GM12878 (cell line): ENCODE measurements at regions not wholly inside any gene's neighbourhood (a gene's known extent, or its start where the extent isn't known, plus 50 kb on each side); places are given as distances from the start of the nearest gene placed in this dataset.

Experiments
- ATAC-seq: fragments of 200-7000 bp; cut with Tn5 transposase; 3 replicates; pipeline ENCODE4 v1.9.1; 2020; ENCODE audit warnings: mild to moderate bottlenecking, moderate library complexity
- BruUV-seq: library from RNA; stranded (reverse); fragments of 400-500 nt; replicated peaks from 2 replicates; lab custom pipeline; 2021; lab: Mats Ljungman, UMichigan
- CTCF ChIA-PET: fragments of 300-600 bp; sonication (Branson Sonifier 250); formaldehyde crosslinking; extraction: SDS; loops from one replicate; lab custom pipeline; 2021; ENCODE audit warnings: inconsistent platforms; lab: Yijun Ruan, JAX
- POLR2A ChIA-PET: fragments of 350-600 bp; formaldehyde crosslinking; extraction: SDS; loops from one replicate; lab custom pipeline; 2021; ENCODE audit warnings: inconsistent platforms; lab: Charles Lee
- RAD21 ChIA-PET: fragments of 300-600 bp; sonication (Branson Sonifier 250); formaldehyde crosslinking; loops from one replicate; lab custom pipeline; 2023; ENCODE audit warnings: antibody characterized with exemption; ENCODE audit not compliant: unreplicated experiment; lab: Charles Lee
- SMC1A ChIA-PET: fragments of 300-600 bp; sonication (Branson Sonifier 250); formaldehyde crosslinking; loops from one replicate; lab custom pipeline; 2023; ENCODE audit not compliant: unreplicated experiment, uncharacterized antibody; lab: Charles Lee
- DNase-seq: peaks from one replicate; pipeline ENCODE4 v3.0.0-alpha.2; 2011; ENCODE audit warnings: low read depth, low spot score
- FAIRE-seq: peaks from 3 replicates; lab custom pipeline; 2011; peaks lifted over from hg19 to GRCh38; lab: Jason Lieb, UNC
- H2AFZ ChIP-seq: 2 replicates; pipeline ENCODE4 v1.6.0; 2011; ENCODE audit warnings: low read depth, low read length, control low read depth; ENCODE audit not compliant: control insufficient read depth
- H3K27ac ChIP-seq: 2 replicates; pipeline ENCODE4 v1.5.1; 2011; ENCODE audit warnings: control low read depth; ENCODE audit not compliant: control insufficient read depth, insufficient read depth
- H3K27me3 ChIP-seq, 2 experiments: replicated peaks in 1 of 2; 2 replicates each; pipeline versions ENCODE4 v1.6.0 to v1.6.1; 2011; ENCODE audit warnings: low read length in 1 of 2; ENCODE audit not compliant: control insufficient read depth in 2 of 2, insufficient read depth in 2 of 2
- H3K36me3 ChIP-seq, 2 experiments: 2 replicates each; pipeline ENCODE4 v1.5.1; 2011; ENCODE audit warnings: low read length in 1 of 2; ENCODE audit not compliant: control insufficient read depth in 2 of 2, insufficient read depth in 2 of 2
- H3K4me1 ChIP-seq: 2 replicates; pipeline ENCODE4 v1.6.1; 2011; ENCODE audit warnings: mild to moderate bottlenecking, low read length, moderate library complexity, mixed read lengths; ENCODE audit not compliant: control insufficient read depth, insufficient read depth
- H3K4me2 ChIP-seq: 2 replicates; pipeline ENCODE4 v1.6.0; 2011; ENCODE audit warnings: control low read depth; ENCODE audit not compliant: control insufficient read depth, insufficient read depth
- H3K4me3 ChIP-seq: fragments of 200-600 bp; sonication (generic); 2 replicates; pipeline ENCODE4 v1.5.1; 2016
- H3K79me2 ChIP-seq: 2 replicates; pipeline ENCODE4 v1.6.0; 2011; ENCODE audit warnings: low read length; ENCODE audit not compliant: control insufficient read depth, insufficient read depth
- H3K9ac ChIP-seq: 2 replicates; pipeline ENCODE4 v1.8.0; 2011; ENCODE audit warnings: low read length, control low read depth, mixed read lengths; ENCODE audit not compliant: control insufficient read depth, insufficient read depth
- H3K9me3 ChIP-seq: replicated peaks from 3 replicates; pipeline ENCODE4 v1.5.1; 2011; ENCODE audit warnings: mild to moderate bottlenecking, low read length; ENCODE audit not compliant: control insufficient read depth, insufficient read depth
- H4K20me1 ChIP-seq: 2 replicates; pipeline ENCODE4 v1.6.0; 2011; ENCODE audit not compliant: control insufficient read depth, insufficient read depth
- CHD4 ChIP-seq: fragments of 200-600 bp; sonication (generic); IDR thresholded peaks from 2 replicates; pipeline ENCODE4 v1.6.1; 2016; ENCODE audit warnings: mild to moderate bottlenecking
- IKZF1 ChIP-seq: fragments of 450-650 bp; conservative IDR thresholded peaks from 2 replicates; pipeline ENCODE4 v1.6.1; 2017; ENCODE audit warnings: antibody characterized with exemption, mild to moderate bottlenecking
- POLR2AphosphoS5 ChIP-seq: IDR thresholded peaks from 2 replicates; pipeline ENCODE4 v1.6.1; 2011; ENCODE audit warnings: mild to moderate bottlenecking, low read length, inconsistent platforms
- RB1 ChIP-seq: fragments of 450-650 bp; formaldehyde crosslinking; IDR thresholded peaks from 2 replicates; pipeline ENCODE4 v1.6.1; 2017; ENCODE audit warnings: mild to moderate bottlenecking, borderline replicate concordance
- TCF3 ChIP-seq: IDR thresholded peaks from 2 replicates; pipeline ENCODE4 v1.6.1; 2012; ENCODE audit warnings: low read depth, mild to moderate bottlenecking, low read length, borderline replicate concordance; ENCODE audit not compliant: insufficient read depth
- WGBS: methylation state at CpG from one replicate; pipeline ENCODE4 v1.1.6; 2016; ENCODE audit warnings: low lambda C conversion rate; ENCODE audit not compliant: insufficient replicate concordance, insufficient coverage; ENCODE audit errors: missing lambda C conversion rate; 5-methylcytosine and 5-hydroxymethylcytosine counted together
- in situ Hi-C: fragments of 300-500 bp; cut with MboI; formaldehyde crosslinking; loops from 9 replicates; pipeline ENCODE4 v1.14.3; 2018; ENCODE audit warnings: mixed read lengths
- intact Hi-C: fragments of 100-400 bp; cut with micrococcal nuclease; formaldehyde crosslinking; loops from one replicate; pipeline ENCODE4 v1.14.2; 2022; ENCODE audit not compliant: unreplicated experiment
- TF ChIP-seq, protein P1 (sequence below): fragments of 450-650 bp; IDR thresholded peaks from 2 replicates; pipeline ENCODE4 v1.6.1; 2018; ENCODE audit warnings: mild to moderate bottlenecking, low read depth, moderate library complexity; ENCODE audit not compliant: partially characterized antibody
- TF ChIP-seq, protein P2 (sequence below): fragments of 450-650 bp; formaldehyde crosslinking; IDR thresholded peaks from 2 replicates; pipeline ENCODE4 v1.4.0; 2020; ENCODE audit warnings: mild to moderate bottlenecking, moderate library complexity
- TF ChIP-seq, protein P3 (sequence below), 3 experiments: IDR thresholded peaks in 2 of 3; conservative IDR thresholded peaks in 1 of 3; 2 replicates each; pipeline ENCODE4 v1.5.1; 2011; ENCODE audit warnings: low read depth in 3 of 3, low read length in 3 of 3, mild to moderate bottlenecking in 3 of 3, control low read depth in 2 of 3, moderate library complexity in 2 of 3, inconsistent platforms in 1 of 3, mixed read lengths in 1 of 3; ENCODE audit not compliant: control insufficient read depth in 2 of 3, insufficient read depth in 1 of 3; ENCODE audit errors: extremely low read depth in 1 of 3
- TF ChIP-seq, protein P4 (sequence below): fragments of 450-650 bp; IDR thresholded peaks from 2 replicates; pipeline ENCODE4 v1.6.1; 2017; ENCODE audit warnings: mild to moderate bottlenecking, low read depth, inconsistent platforms; ENCODE audit not compliant: poor library complexity, severe bottlenecking
- TF ChIP-seq, protein P5 (sequence below): fragments of 450-650 bp; IDR thresholded peaks from 2 replicates; pipeline ENCODE4 v1.6.1; 2017; ENCODE audit warnings: antibody characterized with exemption, mild to moderate bottlenecking, moderate library complexity

DNA sequence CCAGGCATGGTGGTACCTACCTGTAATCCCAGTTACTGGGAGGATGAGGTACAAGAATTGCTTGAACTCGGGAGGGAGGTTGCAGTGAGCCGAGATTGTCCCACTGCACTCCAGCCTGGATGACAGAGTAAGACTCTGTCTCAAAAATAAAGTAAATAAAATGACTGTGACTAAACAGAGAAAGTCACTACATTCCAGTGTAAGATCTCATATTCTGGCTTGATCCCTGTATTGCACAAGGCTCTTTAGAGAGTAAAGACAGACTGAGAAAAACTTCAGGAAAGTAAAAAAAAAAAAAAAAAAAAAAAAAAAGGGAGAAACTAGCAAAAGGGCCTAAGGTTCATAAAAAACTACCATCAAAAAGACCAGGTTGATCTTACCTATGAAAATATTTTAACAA is 106.6 kb upstream of the PJA2 start:
- no peaks in the 10 kb centered on the region for H3K27me3 ChIP-seq
- no peaks in the 10 kb centered on the region for H3K4me1 ChIP-seq
- H2AFZ ChIP-seq = no peak overlapping the region
- CTCF ChIA-PET = no interaction called here
- ATAC-seq = no peak
- no peaks in the 10 kb centered on the region for H3K36me3 ChIP-seq
- intact Hi-C loops = no loop called here
- no peaks in the 10 kb centered on the region for H3K9me3 ChIP-seq
- no peak overlapping the region for H3K27ac ChIP-seq
- 55% methylated on average over 2 of the region's 2 CpGs for WGBS
- no peaks in the 10 kb centered on the region for H4K20me1 ChIP-seq
- H3K4me3 ChIP-seq = no peak overlapping the region
- RAD21 ChIA-PET = no interaction called here
- BruUV-seq = no TSS peak
- no peak for DNase-seq
- SMC1A ChIA-PET = no interaction called here
- in situ Hi-C loops = no loop called here
- no peak overlapping the region for H3K4me2 ChIP-seq
- no peak overlapping the region for H3K9ac ChIP-seq
- POLR2A ChIA-PET = no interaction called here
- no peak for FAIRE-seq
- no peaks in the 10 kb centered on the region for H3K79me2 ChIP-seq
- TF ChIP-seq, protein P1, sequence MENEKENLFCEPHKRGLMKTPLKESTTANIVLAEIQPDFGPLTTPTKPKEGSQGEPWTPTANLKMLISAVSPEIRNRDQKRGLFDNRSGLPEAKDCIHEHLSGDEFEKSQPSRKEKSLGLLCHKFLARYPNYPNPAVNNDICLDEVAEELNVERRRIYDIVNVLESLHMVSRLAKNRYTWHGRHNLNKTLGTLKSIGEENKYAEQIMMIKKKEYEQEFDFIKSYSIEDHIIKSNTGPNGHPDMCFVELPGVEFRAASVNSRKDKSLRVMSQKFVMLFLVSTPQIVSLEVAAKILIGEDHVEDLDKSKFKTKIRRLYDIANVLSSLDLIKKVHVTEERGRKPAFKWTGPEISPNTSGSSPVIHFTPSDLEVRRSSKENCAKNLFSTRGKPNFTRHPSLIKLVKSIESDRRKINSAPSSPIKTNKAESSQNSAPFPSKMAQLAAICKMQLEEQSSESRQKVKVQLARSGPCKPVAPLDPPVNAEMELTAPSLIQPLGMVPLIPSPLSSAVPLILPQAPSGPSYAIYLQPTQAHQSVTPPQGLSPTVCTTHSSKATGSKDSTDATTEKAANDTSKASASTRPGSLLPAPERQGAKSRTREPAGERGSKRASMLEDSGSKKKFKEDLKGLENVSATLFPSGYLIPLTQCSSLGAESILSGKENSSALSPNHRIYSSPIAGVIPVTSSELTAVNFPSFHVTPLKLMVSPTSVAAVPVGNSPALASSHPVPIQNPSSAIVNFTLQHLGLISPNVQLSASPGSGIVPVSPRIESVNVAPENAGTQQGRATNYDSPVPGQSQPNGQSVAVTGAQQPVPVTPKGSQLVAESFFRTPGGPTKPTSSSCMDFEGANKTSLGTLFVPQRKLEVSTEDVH = no peak
- TF ChIP-seq POLR2AphosphoS5 = no peak
- no peak for TF ChIP-seq TCF3
- TF ChIP-seq, protein P2, sequence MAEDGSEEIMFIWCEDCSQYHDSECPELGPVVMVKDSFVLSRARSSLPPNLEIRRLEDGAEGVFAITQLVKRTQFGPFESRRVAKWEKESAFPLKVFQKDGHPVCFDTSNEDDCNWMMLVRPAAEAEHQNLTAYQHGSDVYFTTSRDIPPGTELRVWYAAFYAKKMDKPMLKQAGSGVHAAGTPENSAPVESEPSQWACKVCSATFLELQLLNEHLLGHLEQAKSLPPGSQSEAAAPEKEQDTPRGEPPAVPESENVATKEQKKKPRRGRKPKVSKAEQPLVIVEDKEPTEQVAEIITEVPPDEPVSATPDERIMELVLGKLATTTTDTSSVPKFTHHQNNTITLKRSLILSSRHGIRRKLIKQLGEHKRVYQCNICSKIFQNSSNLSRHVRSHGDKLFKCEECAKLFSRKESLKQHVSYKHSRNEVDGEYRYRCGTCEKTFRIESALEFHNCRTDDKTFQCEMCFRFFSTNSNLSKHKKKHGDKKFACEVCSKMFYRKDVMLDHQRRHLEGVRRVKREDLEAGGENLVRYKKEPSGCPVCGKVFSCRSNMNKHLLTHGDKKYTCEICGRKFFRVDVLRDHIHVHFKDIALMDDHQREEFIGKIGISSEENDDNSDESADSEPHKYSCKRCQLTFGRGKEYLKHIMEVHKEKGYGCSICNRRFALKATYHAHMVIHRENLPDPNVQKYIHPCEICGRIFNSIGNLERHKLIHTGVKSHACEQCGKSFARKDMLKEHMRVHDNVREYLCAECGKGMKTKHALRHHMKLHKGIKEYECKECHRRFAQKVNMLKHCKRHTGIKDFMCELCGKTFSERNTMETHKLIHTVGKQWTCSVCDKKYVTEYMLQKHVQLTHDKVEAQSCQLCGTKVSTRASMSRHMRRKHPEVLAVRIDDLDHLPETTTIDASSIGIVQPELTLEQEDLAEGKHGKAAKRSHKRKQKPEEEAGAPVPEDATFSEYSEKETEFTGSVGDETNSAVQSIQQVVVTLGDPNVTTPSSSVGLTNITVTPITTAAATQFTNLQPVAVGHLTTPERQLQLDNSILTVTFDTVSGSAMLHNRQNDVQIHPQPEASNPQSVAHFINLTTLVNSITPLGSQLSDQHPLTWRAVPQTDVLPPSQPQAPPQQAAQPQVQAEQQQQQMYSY (CRISPR knock-in tag) = no peak
- TF ChIP-seq, protein P3, sequence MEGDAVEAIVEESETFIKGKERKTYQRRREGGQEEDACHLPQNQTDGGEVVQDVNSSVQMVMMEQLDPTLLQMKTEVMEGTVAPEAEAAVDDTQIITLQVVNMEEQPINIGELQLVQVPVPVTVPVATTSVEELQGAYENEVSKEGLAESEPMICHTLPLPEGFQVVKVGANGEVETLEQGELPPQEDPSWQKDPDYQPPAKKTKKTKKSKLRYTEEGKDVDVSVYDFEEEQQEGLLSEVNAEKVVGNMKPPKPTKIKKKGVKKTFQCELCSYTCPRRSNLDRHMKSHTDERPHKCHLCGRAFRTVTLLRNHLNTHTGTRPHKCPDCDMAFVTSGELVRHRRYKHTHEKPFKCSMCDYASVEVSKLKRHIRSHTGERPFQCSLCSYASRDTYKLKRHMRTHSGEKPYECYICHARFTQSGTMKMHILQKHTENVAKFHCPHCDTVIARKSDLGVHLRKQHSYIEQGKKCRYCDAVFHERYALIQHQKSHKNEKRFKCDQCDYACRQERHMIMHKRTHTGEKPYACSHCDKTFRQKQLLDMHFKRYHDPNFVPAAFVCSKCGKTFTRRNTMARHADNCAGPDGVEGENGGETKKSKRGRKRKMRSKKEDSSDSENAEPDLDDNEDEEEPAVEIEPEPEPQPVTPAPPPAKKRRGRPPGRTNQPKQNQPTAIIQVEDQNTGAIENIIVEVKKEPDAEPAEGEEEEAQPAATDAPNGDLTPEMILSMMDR (IDR thresholded peaks at IDR 0.05 in 2 of 3, conservative IDR thresholded peaks at IDR 0.05 in 1 of 3; ENCODE audit: control insufficient read depth in 2 of 3, extremely low read depth in 1 of 3, insufficient read depth in 1 of 3, low read depth in 3 of 3, low read length in 3 of 3) = no peak
- no peak for TF ChIP-seq CHD4
- TF ChIP-seq RB1 = no peak
- TF ChIP-seq, protein P4, sequence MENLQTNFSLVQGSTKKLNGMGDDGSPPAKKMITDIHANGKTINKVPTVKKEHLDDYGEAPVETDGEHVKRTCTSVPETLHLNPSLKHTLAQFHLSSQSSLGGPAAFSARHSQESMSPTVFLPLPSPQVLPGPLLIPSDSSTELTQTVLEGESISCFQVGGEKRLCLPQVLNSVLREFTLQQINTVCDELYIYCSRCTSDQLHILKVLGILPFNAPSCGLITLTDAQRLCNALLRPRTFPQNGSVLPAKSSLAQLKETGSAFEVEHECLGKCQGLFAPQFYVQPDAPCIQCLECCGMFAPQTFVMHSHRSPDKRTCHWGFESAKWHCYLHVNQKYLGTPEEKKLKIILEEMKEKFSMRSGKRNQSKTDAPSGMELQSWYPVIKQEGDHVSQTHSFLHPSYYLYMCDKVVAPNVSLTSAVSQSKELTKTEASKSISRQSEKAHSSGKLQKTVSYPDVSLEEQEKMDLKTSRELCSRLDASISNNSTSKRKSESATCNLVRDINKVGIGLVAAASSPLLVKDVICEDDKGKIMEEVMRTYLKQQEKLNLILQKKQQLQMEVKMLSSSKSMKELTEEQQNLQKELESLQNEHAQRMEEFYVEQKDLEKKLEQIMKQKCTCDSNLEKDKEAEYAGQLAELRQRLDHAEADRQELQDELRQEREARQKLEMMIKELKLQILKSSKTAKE = no peak
- TF ChIP-seq IKZF1 = no peak
- TF ChIP-seq, protein P5, sequence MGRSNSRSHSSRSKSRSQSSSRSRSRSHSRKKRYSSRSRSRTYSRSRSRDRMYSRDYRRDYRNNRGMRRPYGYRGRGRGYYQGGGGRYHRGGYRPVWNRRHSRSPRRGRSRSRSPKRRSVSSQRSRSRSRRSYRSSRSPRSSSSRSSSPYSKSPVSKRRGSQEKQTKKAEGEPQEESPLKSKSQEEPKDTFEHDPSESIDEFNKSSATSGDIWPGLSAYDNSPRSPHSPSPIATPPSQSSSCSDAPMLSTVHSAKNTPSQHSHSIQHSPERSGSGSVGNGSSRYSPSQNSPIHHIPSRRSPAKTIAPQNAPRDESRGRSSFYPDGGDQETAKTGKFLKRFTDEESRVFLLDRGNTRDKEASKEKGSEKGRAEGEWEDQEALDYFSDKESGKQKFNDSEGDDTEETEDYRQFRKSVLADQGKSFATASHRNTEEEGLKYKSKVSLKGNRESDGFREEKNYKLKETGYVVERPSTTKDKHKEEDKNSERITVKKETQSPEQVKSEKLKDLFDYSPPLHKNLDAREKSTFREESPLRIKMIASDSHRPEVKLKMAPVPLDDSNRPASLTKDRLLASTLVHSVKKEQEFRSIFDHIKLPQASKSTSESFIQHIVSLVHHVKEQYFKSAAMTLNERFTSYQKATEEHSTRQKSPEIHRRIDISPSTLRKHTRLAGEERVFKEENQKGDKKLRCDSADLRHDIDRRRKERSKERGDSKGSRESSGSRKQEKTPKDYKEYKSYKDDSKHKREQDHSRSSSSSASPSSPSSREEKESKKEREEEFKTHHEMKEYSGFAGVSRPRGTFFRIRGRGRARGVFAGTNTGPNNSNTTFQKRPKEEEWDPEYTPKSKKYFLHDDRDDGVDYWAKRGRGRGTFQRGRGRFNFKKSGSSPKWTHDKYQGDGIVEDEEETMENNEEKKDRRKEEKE = no peak
